K562 (cell line): ENCODE measurements at regions not wholly inside any gene's neighbourhood (a gene's known extent, or its start where the extent isn't known, plus 50 kb on each side); places are given as distances from the start of the nearest gene placed in this dataset.

Experiments
- ATAC-seq: fragments of 200-7000 bp; cut with Tn5 transposase; 3 replicates; pipeline ENCODE4 v1.9.1; 2020; ENCODE audit warnings: moderate library complexity
- BruUV-seq: library from RNA; stranded (reverse); fragments of 400-500 nt; replicated peaks from 2 replicates; lab custom pipeline; 2021; lab: Mats Ljungman, UMichigan
- CTCF ChIA-PET: fragments of 300-600 bp; formaldehyde crosslinking; extraction: SDS; loops from one replicate; lab custom pipeline; 2021; ENCODE audit warnings: low intra/inter-chr PET ratio; lab: Yijun Ruan, JAX
- POLR2A ChIA-PET: fragments of 300-600, 350-650 bp; sonication (Branson Sonifier 250); formaldehyde crosslinking; extraction: SDS; loops from one replicate; lab custom pipeline; 2021; ENCODE audit warnings: antibody characterized with exemption, inconsistent platforms; lab: Yijun Ruan, JAX
- DNase-seq, 4 experiments: peaks; one replicate each; pipeline versions ENCODE4 v3.0.0 to v3.0.0-alpha.2; 2011 to 2018; ENCODE audit warnings: low spot score in 3 of 4, mixed read lengths in 3 of 4; ENCODE audit errors: extremely low read depth in 1 of 4
- FAIRE-seq: peaks from 2 replicates; lab custom pipeline; 2011; peaks lifted over from hg19 to GRCh38; lab: Jason Lieb, UNC
- H2AFZ ChIP-seq: 2 replicates; pipeline ENCODE4 v1.6.0; 2011; ENCODE audit warnings: low read depth, low read length, control low read depth, inconsistent platforms
- H3K27ac ChIP-seq: fragments of 200-600 bp; 3 replicates; pipeline ENCODE4 v1.8.0; 2011; ENCODE audit warnings: low read depth, mild to moderate bottlenecking, control low read depth, inconsistent platforms, low read length, moderate library complexity, mixed read lengths; ENCODE audit errors: extremely low read depth
- H3K27me3 ChIP-seq, 2 experiments: fragments of 300-600 bp in 1 of 2; 2 replicates in 1 of 2; 3 replicates in 1 of 2; pipeline versions ENCODE4 v1.6.0 to v1.8.0; 2011; ENCODE audit warnings: inconsistent platforms in 2 of 2, low read length in 2 of 2, mild to moderate bottlenecking in 1 of 2, mixed read lengths in 1 of 2, moderate library complexity in 1 of 2; ENCODE audit not compliant: control insufficient read depth in 2 of 2, insufficient read depth in 2 of 2
- H3K36me3 ChIP-seq: fragments of 300-600 bp; 3 replicates; pipeline ENCODE4 v1.8.0; 2011; ENCODE audit warnings: mild to moderate bottlenecking, low read length, inconsistent platforms; ENCODE audit not compliant: control insufficient read depth, insufficient read depth
- H3K4me1 ChIP-seq, 2 experiments: fragments of 200-600 bp in 1 of 2; replicated peaks in 1 of 2; 2 replicates in 1 of 2; 3 replicates in 1 of 2; pipeline versions ENCODE4 v1.5.1 to v1.8.0; 2011; ENCODE audit warnings: inconsistent platforms in 2 of 2, low read length in 2 of 2, mild to moderate bottlenecking in 1 of 2, mixed read lengths in 1 of 2, moderate library complexity in 1 of 2; ENCODE audit not compliant: control insufficient read depth in 2 of 2, insufficient read depth in 2 of 2
- H3K4me2 ChIP-seq: 2 replicates; pipeline ENCODE4 v1.6.1; 2011; ENCODE audit warnings: low read length, control low read depth, inconsistent platforms, mixed read lengths; ENCODE audit not compliant: insufficient read depth
- H3K4me3 ChIP-seq: fragments of 200-600 bp; sonication (generic), shearing (Covaris generic); 2 replicates; pipeline ENCODE4 v1.5.1; 2016; ENCODE audit warnings: control low read depth, inconsistent platforms
- H3K79me2 ChIP-seq: fragments of 200-600 bp; 3 replicates; pipeline ENCODE4 v1.8.0; 2011; ENCODE audit warnings: low read length, inconsistent platforms; ENCODE audit not compliant: control insufficient read depth, insufficient read depth
- H3K9ac ChIP-seq, 2 experiments: 2 replicates each; pipeline versions ENCODE4 v1.6.0 to v1.6.1; 2011; ENCODE audit warnings: low read depth in 2 of 2, low read length in 2 of 2, control low read depth in 1 of 2, inconsistent platforms in 1 of 2, mild to moderate bottlenecking in 1 of 2, mixed read lengths in 1 of 2; ENCODE audit not compliant: insufficient read depth in 1 of 2
- H3K9me1 ChIP-seq: one replicate; pipeline ENCODE4 v1.6.0; 2011; ENCODE audit warnings: inconsistent platforms, mild to moderate bottlenecking, low read length, moderate library complexity; ENCODE audit not compliant: control insufficient read depth, insufficient read depth
- H3K9me3 ChIP-seq: replicated peaks from 2 replicates; pipeline ENCODE4 v1.5.1; 2011; ENCODE audit warnings: low read depth, low read length, inconsistent platforms; ENCODE audit not compliant: control insufficient read depth, insufficient read depth
- H4K20me1 ChIP-seq: replicated peaks from 2 replicates; pipeline ENCODE4 v1.6.1; 2011; ENCODE audit warnings: low read length, inconsistent platforms, mixed read lengths; ENCODE audit not compliant: control insufficient read depth, insufficient read depth
- ARID4B ChIP-seq: sonication (generic); formaldehyde crosslinking; IDR thresholded peaks from 2 replicates; pipeline ENCODE4 v1.8.0; 2022; ENCODE audit warnings: mild to moderate bottlenecking, missing genetic modification reagents
- ATF7 ChIP-seq: fragments of 450-650 bp; IDR thresholded peaks from 2 replicates; pipeline ENCODE4 v1.7.1; 2014; ENCODE audit warnings: mild to moderate bottlenecking, moderate library complexity
- DNMT1 ChIP-seq: fragments of 450-650 bp; IDR thresholded peaks from 2 replicates; pipeline ENCODE4 v1.6.1; 2016; ENCODE audit warnings: antibody characterized with exemption, mild to moderate bottlenecking
- EHMT2 ChIP-seq: fragments of 450-650 bp; IDR thresholded peaks from 2 replicates; pipeline ENCODE4 v1.6.1; 2018; ENCODE audit warnings: antibody characterized with exemption
- FOXM1 ChIP-seq, 2 experiments: fragments of 450-650 bp in 1 of 2; sonication (generic) in 1 of 2; formaldehyde crosslinking in 1 of 2; IDR thresholded peaks; 2 replicates each; pipeline versions ENCODE4 v1.6.1 to v1.9.0; 2017 to 2022; ENCODE audit warnings: low read depth in 2 of 2, mild to moderate bottlenecking in 2 of 2, missing genetic modification reagents in 1 of 2, moderate library complexity in 1 of 2
- GTF2B ChIP-seq: IDR thresholded peaks from 2 replicates; pipeline ENCODE4 v1.6.1; 2011; ENCODE audit not compliant: insufficient read length; ENCODE audit errors: extremely low read depth
- JUN ChIP-seq, 2 experiments: sonication (generic) in 1 of 2; formaldehyde crosslinking in 1 of 2; IDR thresholded peaks; 2 replicates each; pipeline versions ENCODE4 v1.6.1 to v1.8.0; 2012 to 2022; ENCODE audit warnings: borderline replicate concordance in 2 of 2, mild to moderate bottlenecking in 2 of 2, improper control_type of control experiment in 1 of 2, low read depth in 1 of 2, low read length in 1 of 2, missing genetic modification reagents in 1 of 2
- RCOR1 ChIP-seq, 2 experiments: IDR thresholded peaks; 2 replicates each; pipeline ENCODE4 v1.6.1; 2012; ENCODE audit warnings: low read depth in 2 of 2, low read length in 2 of 2, borderline replicate concordance in 1 of 2, improper control_type of control experiment in 1 of 2
- SNRNP70 ChIP-seq: fragments of 200-400 bp; formaldehyde crosslinking; optimal IDR thresholded peaks from 2 replicates; pipeline ENCODE3; 2017; ENCODE audit warnings: low read depth, low read length
- WHSC1 ChIP-seq: IDR thresholded peaks from one replicate; pipeline ENCODE4 v1.6.1; 2012; ENCODE audit warnings: low read length, control low read depth, inconsistent platforms
- YBX1 ChIP-seq: fragments of 450-650 bp; IDR thresholded peaks from 2 replicates; pipeline ENCODE4 v1.7.1; 2016; ENCODE audit warnings: mild to moderate bottlenecking
- ZBTB2 ChIP-seq: fragments of 450-650 bp; IDR thresholded peaks from 2 replicates; pipeline ENCODE4 v1.6.1; 2016; ENCODE audit warnings: antibody characterized with exemption
- ZBTB8A ChIP-seq: fragments of 450-650 bp; IDR thresholded peaks from 2 replicates; pipeline ENCODE4 v1.6.1; 2018; ENCODE audit warnings: mild to moderate bottlenecking, moderate library complexity; ENCODE audit not compliant: partially characterized antibody
- ZNF224 ChIP-seq: sonication (generic); formaldehyde crosslinking; IDR thresholded peaks from 2 replicates; pipeline ENCODE4 v1.8.0; 2022; ENCODE audit warnings: mild to moderate bottlenecking, missing genetic modification reagents
- ZNF280B ChIP-seq: fragments of 250-450 bp; sonication (Bioruptor Pico); IDR thresholded peaks from 2 replicates; pipeline ENCODE4 v1.5.1; 2021; ENCODE audit warnings: mild to moderate bottlenecking
- WGBS: fragments of 100-300 bp; shearing (Covaris generic); methylation state at CpG from one replicate; pipeline ENCODE4 v1.1.6; 2016; ENCODE audit warnings: low coverage, mixed read lengths; ENCODE audit not compliant: insufficient coverage; ENCODE audit errors: missing lambda C conversion rate; 5-methylcytosine and 5-hydroxymethylcytosine counted together
- in situ Hi-C: fragments of 300-500 bp; cut with MboI; formaldehyde crosslinking; loops from 4 replicates; pipeline ENCODE4 v1.15.0; 2018; ENCODE audit warnings: inconsistent platforms, mixed read lengths
- intact Hi-C: fragments of 100-400 bp; cut with micrococcal nuclease; formaldehyde crosslinking; loops from 2 replicates; pipeline ENCODE4 v1.14.2; 2022

GRCh38 chr13:47237571-47237970 lies 340.7 kb upstream of the HTR2A start:
- Histone ChIP-seq H3K9ac (no peak overlapping the region), H3K36me3 (no peaks in the 10 kb centered on the region), H3K4me1 (no peaks in the 10 kb centered on the region), H3K27me3 (no peaks in the 10 kb centered on the region), H2AFZ (no peak overlapping the region), H3K4me3 (no peak overlapping the region), H3K79me2 (no peaks in the 10 kb centered on the region), H3K4me2 (no peak overlapping the region), H4K20me1 (no peaks in the 10 kb centered on the region), H3K9me1 (no peaks in the 10 kb centered on the region)
- 0% methylated on average over 2 of the region's 2 CpGs for WGBS
- no peak for FAIRE-seq
- intact Hi-C loops: no loop called here
- BruUV-seq: no TSS peak
- in situ Hi-C loops: no loop called here
- TF ChIP-seq WHSC1: no peak
- no peak for TF ChIP-seq SNRNP70
- TF ChIP-seq ZNF280B (CRISPR knock-in tag): no peak
- TF ChIP-seq YBX1: no peak
- no peak for TF ChIP-seq ZNF224 (CRISPR knock-in tag)
- no peak for TF ChIP-seq ARID4B (CRISPR knock-in tag)
- no peak for TF ChIP-seq RCOR1 (IDR thresholded peaks at IDR 0.05; ENCODE audit: borderline replicate concordance in 1 of 2, low read depth in 2 of 2, low read length in 2 of 2)
- TF ChIP-seq ZBTB8A: no peak
- no peak for TF ChIP-seq JUN (IDR thresholded peaks at IDR 0.05; ENCODE audit: borderline replicate concordance, low read depth, low read length)
- no peak for TF ChIP-seq JUN (CRISPR knock-in tag; IDR thresholded peaks at IDR 0.05; ENCODE audit: borderline replicate concordance)
- no peak for TF ChIP-seq ZBTB2
- TF ChIP-seq GTF2B: no peak
- no peak for TF ChIP-seq DNMT1
- TF ChIP-seq ATF7: no peak
- no peak for TF ChIP-seq EHMT2
- TF ChIP-seq FOXM1 (IDR thresholded peaks at IDR 0.05; ENCODE audit: low read depth): no peak
- TF ChIP-seq FOXM1 (CRISPR knock-in tag; IDR thresholded peaks at IDR 0.05; ENCODE audit: low read depth): no peak
- TF ChIP-seq, all 486 proteins: peak for 0
- Histone ChIP-seq H3K27ac (no peak overlapping the region), H3K9me3 (no peaks in the 10 kb centered on the region)
- CTCF ChIA-PET: no interaction called here
- DNase-seq (no peak), ATAC-seq (no peak)
- POLR2A ChIA-PET: no interaction called here
